ENCODE measurements at regions not wholly inside any gene's neighbourhood (a gene's known extent, or its start where the extent isn't known, plus 50 kb on each side); places are given as distances from the start of the nearest gene placed in this dataset.

GRCh38 chr10:94116848-94117247 is 123.1 kb downstream of the PLCE1 start:
- no peak for TF ChIP-seq POLR2AphosphoS5 (IDR thresholded peaks at IDR 0.05; ENCODE audit: low read depth)
- no peak for TF ChIP-seq CTCF (conservative IDR thresholded peaks at IDR 0.05; ENCODE audit: low read depth in 2 of 2)
- TF ChIP-seq JUNB (IDR thresholded peaks at IDR 0.05; ENCODE audit: unreplicated experiment) = no peak
- no peak for TF ChIP-seq NANOG (IDR thresholded peaks at IDR 0.05; ENCODE audit: borderline replicate concordance)
- TF ChIP-seq ETS1 (IDR thresholded peaks at IDR 0.05) = no peak
- no peak for TF ChIP-seq EZH2 (IDR thresholded peaks at IDR 0.05; ENCODE audit: low read depth, unreplicated experiment)
- TF ChIP-seq ZNF331 (CRISPR knock-in tag; IDR thresholded peaks at IDR 0.05; ENCODE audit: low read depth) = no peak
- TF ChIP-seq REST (IDR thresholded peaks at IDR 0.05; ENCODE audit: unreplicated experiment) = no peak
- TF ChIP-seq CREB1 (CRISPR knock-in tag; IDR thresholded peaks at IDR 0.05; ENCODE audit: low read depth) = no peak
- TF ChIP-seq EZH2phosphoT487 (IDR thresholded peaks at IDR 0.05; ENCODE audit: unreplicated experiment) = no peak

Measured in GM23338 (cell line).